H1 (cell line): ENCODE measurements at regions not wholly inside any gene's neighbourhood (a gene's known extent, or its start where the extent isn't known, plus 50 kb on each side); places are given as distances from the start of the nearest gene placed in this dataset.

ENCODE experiments used
- CHD2 ChIP-seq: IDR thresholded peaks from 2 replicates; pipeline ENCODE4 v1.6.1; 2012; ENCODE audit warnings: low read length, improper control_type of control experiment
- CTCF ChIP-seq, 3 experiments: IDR thresholded peaks; 1 replicate in 2 of 3; 2 replicates in 1 of 3; pipeline versions ENCODE4 v1.5.1 to v1.6.1; 2011; ENCODE audit warnings: low read length in 3 of 3, mild to moderate bottlenecking in 3 of 3, inconsistent platforms in 2 of 3, low read depth in 1 of 3, moderate library complexity in 1 of 3; ENCODE audit not compliant: insufficient read depth in 1 of 3; ENCODE audit errors: control extremely low read depth in 1 of 3
- EZH2 ChIP-seq: fragments of 200-600 bp; sonication (generic); IDR thresholded peaks from 2 replicates; pipeline ENCODE4 v1.7.1; 2012; ENCODE audit warnings: low read depth, mild to moderate bottlenecking, moderate library complexity, low read length, inconsistent platforms; ENCODE audit not compliant: severe bottlenecking
- JUND ChIP-seq: IDR thresholded peaks from 2 replicates; pipeline ENCODE4 v1.6.1; 2011; ENCODE audit warnings: mild to moderate bottlenecking, improper control_type of control experiment, low read length
- MAFK ChIP-seq: IDR thresholded peaks from 2 replicates; pipeline ENCODE4 v1.6.1; 2012; ENCODE audit warnings: low read depth, mild to moderate bottlenecking, improper control_type of control experiment, low read length
- MAX ChIP-seq: IDR thresholded peaks from 2 replicates; pipeline ENCODE4 v1.6.1; 2012; ENCODE audit warnings: inconsistent platforms
- POLR2AphosphoS5 ChIP-seq: IDR thresholded peaks from 2 replicates; pipeline ENCODE4 v1.6.1; 2011; ENCODE audit warnings: low read depth, low read length
- RAD21 ChIP-seq, 2 experiments: IDR thresholded peaks in 1 of 2; conservative IDR thresholded peaks in 1 of 2; 2 replicates each; pipeline ENCODE4 v1.6.1; 2011; ENCODE audit warnings: low read depth in 2 of 2, low read length in 2 of 2, improper control_type of control experiment in 1 of 2, inconsistent platforms in 1 of 2, mild to moderate bottlenecking in 1 of 2, moderate library complexity in 1 of 2

GRCh38 chr1:72697410-72697809 lies 415.1 kb upstream of the NEGR1 start:
- TF ChIP-seq MAX (no peak), CTCF (IDR thresholded peaks at IDR 0.05; ENCODE audit: control extremely low read depth in 1 of 3, insufficient read depth in 1 of 3, low read depth in 1 of 3, low read length in 3 of 3) (no peak), JUND (no peak), EZH2 (no peak), POLR2AphosphoS5 (no peak), MAFK (no peak), RAD21 (IDR thresholded peaks at IDR 0.05 in 1 of 2, conservative IDR thresholded peaks at IDR 0.05 in 1 of 2; ENCODE audit: low read depth in 2 of 2, low read length in 2 of 2) (no peak), CHD2 (no peak)
